Activated T-cell treated with anti-CD3 and anti-CD28 coated beads for 4 hours (primary cell): ENCODE measurements at regions not wholly inside any gene's neighbourhood (a gene's known extent, or its start where the extent isn't known, plus 50 kb on each side); places are given as distances from the start of the nearest gene placed in this dataset.
"Not testable (repeated sequence)": the region's sequence is repeated elsewhere in the genome, so short reads cannot be mapped to it uniquely, and the experiment has no call there.

Experiments used
- DNase-seq: peaks from one replicate; pipeline ENCODE4 v3.0.0-alpha.2; 2020

DNA sequence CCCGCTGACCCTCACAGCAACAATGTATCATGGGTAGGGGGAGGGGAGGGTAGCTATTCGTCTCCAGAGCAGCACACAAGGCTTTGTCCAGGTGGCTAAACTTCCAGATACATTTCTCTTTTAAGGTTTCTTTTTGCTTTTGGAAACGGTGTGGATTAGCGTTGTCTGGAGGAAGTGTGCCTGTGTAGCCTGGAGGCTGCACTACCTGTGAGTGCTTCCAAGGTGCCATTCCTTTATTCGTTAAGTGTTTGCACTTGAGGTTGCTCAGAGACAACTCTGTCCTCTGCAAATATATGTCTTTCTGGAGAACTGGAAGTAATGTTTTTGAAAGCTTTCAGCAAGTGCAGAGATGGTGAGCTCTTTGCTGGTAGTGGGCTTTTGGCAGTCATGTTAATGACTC lies 53.1 kb downstream of the HSFY1 start:
- DNase-seq: not testable (repeated sequence)

DNA sequence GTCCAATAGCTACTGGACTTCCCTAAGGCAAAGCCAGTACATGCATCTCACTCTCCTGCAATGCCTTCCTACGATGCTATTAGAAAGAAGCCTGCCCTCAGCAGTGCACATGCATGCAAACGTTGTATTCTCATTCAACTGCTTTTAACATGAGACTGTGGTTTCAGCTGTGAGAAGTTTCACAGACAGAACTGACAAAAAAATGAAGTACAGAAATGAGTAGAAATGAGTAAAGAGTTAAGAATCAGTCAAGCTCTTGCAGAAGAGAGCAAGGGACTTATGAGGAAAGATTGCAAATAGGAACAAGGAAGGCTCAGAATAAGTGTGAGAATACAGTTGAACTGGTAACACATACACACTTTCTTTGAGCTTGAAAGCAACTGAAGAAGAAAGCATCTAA lies 54.8 kb downstream of the HSFY1 start:
- not testable (repeated sequence) for DNase-seq

DNA sequence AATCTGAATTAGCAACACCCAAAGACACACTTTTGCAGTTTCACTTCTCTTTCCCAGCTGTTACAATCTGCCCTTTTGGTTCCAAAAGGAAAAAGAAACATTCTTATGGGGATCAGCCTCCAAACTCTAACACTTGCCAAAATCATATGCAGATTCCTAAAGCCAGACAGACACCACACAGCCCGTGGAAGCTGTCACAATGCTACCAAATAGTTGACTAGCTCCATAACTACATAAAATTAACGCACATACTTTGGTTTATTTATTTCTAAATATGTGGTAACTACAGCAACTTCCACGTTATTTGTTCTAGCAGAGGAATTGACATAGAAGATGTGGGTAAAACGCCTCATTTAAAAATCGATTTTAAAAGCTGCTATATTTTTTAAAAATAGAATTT lies 59.7 kb downstream of the HSFY1 start:
- not testable (repeated sequence) for DNase-seq

DNA sequence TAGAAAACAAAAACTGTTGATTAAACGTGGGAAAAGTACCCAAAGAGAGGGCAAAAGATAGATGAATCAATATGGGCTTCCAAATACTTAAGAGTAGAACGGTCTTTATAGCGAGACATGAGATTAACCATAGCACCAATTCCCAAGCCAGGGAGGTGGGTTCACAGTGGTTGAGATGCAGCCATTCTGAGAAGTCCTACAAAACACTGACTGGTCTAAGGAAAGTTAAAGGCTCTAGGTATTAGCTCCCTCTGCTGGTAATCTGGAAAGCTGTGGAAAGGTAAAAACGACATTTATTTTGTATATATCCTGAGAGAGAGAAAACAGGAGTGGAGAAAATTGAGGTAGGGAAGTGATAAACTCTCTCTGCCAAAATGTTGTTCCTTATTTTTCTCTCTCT lies 61.7 kb downstream of the HSFY1 start:
- not testable (repeated sequence) for DNase-seq

DNA sequence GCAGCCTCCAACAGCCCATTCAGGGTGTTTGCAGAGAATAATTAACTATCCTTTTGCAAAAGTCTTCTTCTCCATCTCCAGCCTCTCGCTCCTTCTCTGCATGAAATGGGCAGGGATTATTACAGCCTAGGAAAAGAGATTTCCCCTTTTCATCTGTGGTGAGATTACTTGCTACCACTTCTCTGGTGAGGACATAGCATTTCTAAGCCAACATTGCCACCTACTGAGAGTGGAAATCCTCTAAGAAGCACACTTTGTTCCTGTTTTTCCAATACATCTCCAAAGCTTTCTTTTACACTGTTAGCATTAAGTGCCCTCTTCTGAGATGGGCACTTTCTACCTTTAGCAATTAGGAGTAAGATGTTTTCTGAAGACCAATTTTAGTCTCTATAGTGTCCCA lies 69.3 kb downstream of the HSFY1 start:
- DNase-seq: not testable (repeated sequence)

DNA sequence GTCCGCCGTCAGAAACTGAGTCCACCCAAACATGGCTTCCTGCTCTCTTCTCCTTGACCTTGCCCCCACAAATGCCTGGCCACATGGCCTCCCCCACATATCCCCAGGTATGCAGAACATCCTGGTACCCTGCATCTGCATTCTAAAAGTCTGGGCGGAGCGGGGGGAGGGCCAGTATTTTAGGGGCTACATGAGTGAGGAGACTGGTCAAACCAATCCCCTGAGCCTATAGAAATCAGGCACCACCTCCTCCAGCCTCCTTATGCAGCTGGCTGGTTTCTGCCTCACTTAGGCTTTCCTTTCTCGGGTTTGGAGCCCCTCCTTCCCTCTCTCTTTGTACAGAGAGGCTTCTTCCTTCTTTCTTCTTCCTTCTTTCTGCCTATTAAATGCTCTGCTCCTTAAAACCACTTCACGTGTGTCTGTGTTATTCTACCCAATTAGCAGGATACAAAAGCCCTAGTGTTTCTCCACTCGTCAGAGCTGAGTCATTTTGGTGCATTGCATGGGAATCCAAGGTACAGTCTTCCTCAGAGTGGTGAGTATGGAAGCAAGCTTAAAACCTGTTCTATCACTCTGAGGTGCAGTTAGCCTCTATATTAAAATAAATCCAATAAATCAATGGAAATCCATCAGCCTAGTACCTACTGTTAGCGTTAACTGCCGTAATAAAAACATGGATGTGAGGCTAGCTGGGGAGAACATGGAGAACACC lies 83.4 kb downstream of the HSFY1 start:
- not testable (repeated sequence) for DNase-seq

- not testable (repeated sequence) for DNase-seq
These were observed 84.1 kb downstream of the HSFY1 start for GRCh38 chrY:18630571-18630970.

- DNase-seq: not testable (repeated sequence)
These were observed 85.1 kb downstream of the HSFY1 start for GRCh38 chrY:18631610-18632009.

- DNase-seq: no peak
These were observed 104.2 kb downstream of the HSFY1 start for GRCh38 chrY:18650746-18651145.

DNA sequence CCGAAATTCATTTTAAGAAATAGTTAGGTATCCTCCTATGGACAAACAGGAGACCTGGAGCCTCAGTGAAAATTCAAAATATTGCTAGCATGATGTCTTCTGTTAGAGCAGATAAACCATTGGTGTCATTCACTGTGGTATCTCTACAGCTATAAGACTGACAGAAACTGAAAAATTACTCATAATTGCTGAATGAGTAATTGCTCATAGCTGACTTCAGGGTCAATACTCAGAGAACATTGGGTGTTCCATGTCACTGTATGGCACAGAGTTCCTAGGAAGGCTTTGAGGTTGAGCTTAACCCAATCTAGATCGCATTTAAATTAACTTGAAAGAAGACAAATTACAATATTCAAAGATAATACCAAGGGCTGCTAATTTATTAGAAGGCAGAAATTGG lies 109.0 kb downstream of the HSFY2 start:
- no peak for DNase-seq

- peak; percentile 0 for DNase-seq
These were observed 103.7 kb downstream of the HSFY2 start for GRCh38 chrY:18669790-18670189.

DNA sequence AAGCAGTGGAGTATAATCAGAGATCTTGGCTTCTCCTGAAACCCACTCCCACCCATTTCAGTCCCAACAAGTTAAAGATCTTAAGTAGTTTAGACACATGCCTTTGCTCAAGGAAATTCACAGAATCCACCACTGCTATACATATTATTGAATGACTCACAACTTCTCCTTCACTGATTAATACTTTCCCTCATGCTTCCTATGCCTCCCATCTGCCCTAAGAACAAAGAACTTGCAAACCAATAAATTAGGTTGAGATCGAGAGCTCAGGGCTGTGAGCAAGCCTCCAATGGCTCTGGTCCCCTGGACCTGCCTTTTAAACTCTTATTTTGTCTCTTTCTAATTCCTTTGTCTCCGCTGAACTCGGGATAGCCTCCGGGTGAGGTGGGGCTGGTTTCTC lies 101.6 kb downstream of the HSFY2 start:
- no peak for DNase-seq

GRCh38 chrY:18686027-18686426 lies 87.5 kb downstream of the HSFY2 start:
- DNase-seq: not testable (repeated sequence)

DNA sequence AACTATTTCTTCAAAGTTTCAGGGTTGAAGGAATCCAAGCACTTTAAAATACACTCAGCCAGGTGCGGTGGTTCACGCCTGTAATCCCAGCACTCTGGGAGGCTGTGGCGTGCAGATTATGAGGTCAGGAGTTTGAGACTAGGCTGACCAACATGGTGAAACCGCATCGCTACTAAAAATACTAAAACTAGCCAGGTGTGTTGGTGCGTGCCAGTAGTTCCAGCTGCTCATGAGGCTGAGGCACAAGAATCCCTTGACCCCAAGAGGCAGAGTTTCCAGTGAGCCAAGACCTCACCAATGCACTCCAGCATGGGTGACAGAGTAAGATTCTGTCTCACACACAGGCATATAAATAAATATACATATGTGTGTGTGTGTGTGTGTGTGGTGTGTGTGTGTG lies 85.2 kb downstream of the HSFY2 start:
- DNase-seq: not testable (repeated sequence)

GRCh38 chrY:18689420-18689819 lies 84.1 kb downstream of the HSFY2 start:
- not testable (repeated sequence) for DNase-seq

GRCh38 chrY:18689890-18690593 lies 83.5 kb downstream of the HSFY2 start:
- DNase-seq: not testable (repeated sequence)

DNA sequence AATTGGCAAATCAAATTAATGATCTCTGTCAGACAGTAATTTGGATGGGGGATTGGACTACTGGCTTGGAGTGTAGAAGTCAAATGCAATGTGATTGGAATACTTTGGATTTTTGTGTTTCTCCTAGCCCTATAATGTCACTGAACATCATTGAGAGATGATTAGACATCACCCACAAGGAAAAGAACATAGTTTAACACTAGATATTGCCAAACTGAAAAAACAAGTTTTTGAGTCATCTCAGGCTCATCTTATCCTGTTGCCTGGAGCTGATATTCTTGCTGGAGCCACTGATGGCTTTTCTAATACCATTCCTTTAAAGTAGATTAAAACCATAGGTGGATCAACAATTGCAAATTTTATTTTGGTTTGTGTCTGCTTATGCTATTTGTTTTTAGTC lies 76.7 kb downstream of the HSFY2 start:
- DNase-seq: not testable (repeated sequence)

DNA sequence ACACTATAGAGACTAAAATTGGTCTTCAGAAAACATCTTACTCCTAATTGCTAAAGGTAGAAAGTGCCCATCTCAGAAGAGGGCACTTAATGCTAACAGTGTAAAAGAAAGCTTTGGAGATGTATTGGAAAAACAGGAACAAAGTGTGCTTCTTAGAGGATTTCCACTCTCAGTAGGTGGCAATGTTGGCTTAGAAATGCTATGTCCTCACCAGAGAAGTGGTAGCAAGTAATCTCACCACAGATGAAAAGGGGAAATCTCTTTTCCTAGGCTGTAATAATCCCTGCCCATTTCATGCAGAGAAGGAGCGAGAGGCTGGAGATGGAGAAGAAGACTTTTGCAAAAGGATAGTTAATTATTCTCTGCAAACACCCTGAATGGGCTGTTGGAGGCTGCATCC lies 69.3 kb downstream of the HSFY2 start:
- not testable (repeated sequence) for DNase-seq

DNA sequence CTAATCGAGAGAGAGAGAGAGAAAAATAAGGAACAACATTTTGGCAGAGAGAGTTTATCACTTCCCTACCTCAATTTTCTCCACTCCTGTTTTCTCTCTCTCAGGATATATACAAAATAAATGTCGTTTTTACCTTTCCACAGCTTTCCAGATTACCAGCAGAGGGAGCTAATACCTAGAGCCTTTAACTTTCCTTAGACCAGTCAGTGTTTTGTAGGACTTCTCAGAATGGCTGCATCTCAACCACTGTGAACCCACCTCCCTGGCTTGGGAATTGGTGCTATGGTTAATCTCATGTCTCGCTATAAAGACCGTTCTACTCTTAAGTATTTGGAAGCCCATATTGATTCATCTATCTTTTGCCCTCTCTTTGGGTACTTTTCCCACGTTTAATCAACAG lies 61.8 kb downstream of the HSFY2 start:
- DNase-seq: not testable (repeated sequence)

GRCh38 chrY:18713760-18714159 lies 59.8 kb downstream of the HSFY2 start:
- DNase-seq: not testable (repeated sequence)

GRCh38 chrY:18718714-18719113 lies 54.8 kb downstream of the HSFY2 start:
- not testable (repeated sequence) for DNase-seq

- not testable (repeated sequence) for DNase-seq
These were observed 53.1 kb downstream of the HSFY2 start for GRCh38 chrY:18720395-18720794.
